Neural cell (in vitro differentiated cells): ENCODE measurements at regions not wholly inside any gene's neighbourhood (a gene's known extent, or its start where the extent isn't known, plus 50 kb on each side); places are given as distances from the start of the nearest gene placed in this dataset.

Experiments
- H2AFZ ChIP-seq: fragments of 200-600, 300-800 bp; sonication (generic), shearing (Covaris generic); 2 replicates; pipeline ENCODE4 v1.6.0; 2014; ENCODE audit warnings: low read depth, mild to moderate bottlenecking, antibody characterized with exemption, low read length, moderate library complexity
- H3F3A ChIP-seq: fragments of 200-600 bp; shearing (Covaris generic); 2 replicates; pipeline ENCODE4 v1.6.1; 2016; ENCODE audit warnings: mild to moderate bottlenecking, moderate library complexity, mixed read lengths, antibody characterized with exemption, low read length; ENCODE audit not compliant: insufficient read depth, poor library complexity, severe bottlenecking
- H3K27ac ChIP-seq: fragments of 200-600, 300-800 bp; sonication (generic), shearing (Covaris generic); 2 replicates; pipeline ENCODE4 v1.5.1; 2014; ENCODE audit warnings: mild to moderate bottlenecking, low read length, moderate library complexity
- H3K27me3 ChIP-seq: fragments of 300-800, 200-600 bp; sonication (generic), shearing (Covaris generic); 2 replicates; pipeline ENCODE4 v1.6.0; 2014; ENCODE audit warnings: mild to moderate bottlenecking, low read depth, low read length, moderate library complexity; ENCODE audit not compliant: insufficient read depth
- H3K36me3 ChIP-seq: fragments of 300-800, 200-600 bp; sonication (generic), shearing (Covaris generic); 2 replicates; pipeline ENCODE4 v1.5.1; 2014; ENCODE audit warnings: mild to moderate bottlenecking, antibody characterized with exemption, low read length, moderate library complexity; ENCODE audit not compliant: insufficient read depth
- H3K4me2 ChIP-seq: fragments of 300-800, 200-600 bp; sonication (generic), shearing (Covaris generic); 2 replicates; pipeline ENCODE4 v1.6.0; 2014; ENCODE audit warnings: mild to moderate bottlenecking, low read length
- H3K4me3 ChIP-seq: fragments of 300-800, 200-600 bp; sonication (generic), shearing (Covaris generic); 2 replicates; pipeline ENCODE4 v1.5.1; 2014; ENCODE audit warnings: mild to moderate bottlenecking, low read length, moderate library complexity
- H3K79me2 ChIP-seq: fragments of 200-600 bp; shearing (Covaris generic); replicated peaks from 2 replicates; pipeline ENCODE4 v1.6.0; 2014; ENCODE audit warnings: mild to moderate bottlenecking, low read length, moderate library complexity; ENCODE audit not compliant: insufficient read depth
- H3K9ac ChIP-seq: fragments of 300-800, 200-600 bp; sonication (generic), shearing (Covaris generic); 2 replicates; pipeline ENCODE4 v1.6.1; 2016; ENCODE audit warnings: mild to moderate bottlenecking, low read length, mixed read lengths
- H3K9me2 ChIP-seq: fragments of 200-600 bp; shearing (Covaris generic); 2 replicates; pipeline ENCODE4 v1.6.1; 2016; ENCODE audit warnings: mild to moderate bottlenecking, low read length, mixed read lengths; ENCODE audit not compliant: insufficient read depth
- H3K9me3 ChIP-seq: fragments of 200-600, 300-800 bp; sonication (generic), shearing (Covaris generic); 2 replicates; pipeline ENCODE4 v1.6.1; 2016; ENCODE audit warnings: mild to moderate bottlenecking, mixed run types, low read length, moderate library complexity, mixed read lengths
- H4K20me1 ChIP-seq: fragments of 200-600 bp; shearing (Covaris generic); 2 replicates; pipeline ENCODE4 v1.6.1; 2016; ENCODE audit warnings: mild to moderate bottlenecking, mixed run types; ENCODE audit not compliant: insufficient read depth
- EP300 ChIP-seq: fragments of 450-650 bp; conservative IDR thresholded peaks from 2 replicates; pipeline ENCODE4 v1.6.1; 2014; ENCODE audit warnings: antibody characterized with exemption, mild to moderate bottlenecking, moderate library complexity; ENCODE audit not compliant: poor library complexity, severe bottlenecking
- EZH2 ChIP-seq: fragments of 200-600, 300-800 bp; shearing (Covaris generic), sonication (generic); IDR thresholded peaks from 2 replicates; pipeline ENCODE4 v1.6.1; 2014; ENCODE audit warnings: antibody characterized with exemption, low read length, borderline replicate concordance, mild to moderate bottlenecking; ENCODE audit not compliant: insufficient read depth, poor library complexity, severe bottlenecking
- MXI1 ChIP-seq: fragments of 450-650 bp; conservative IDR thresholded peaks from 2 replicates; pipeline ENCODE4 v1.6.1; 2014; ENCODE audit warnings: antibody characterized with exemption, mild to moderate bottlenecking; ENCODE audit not compliant: poor library complexity, severe bottlenecking
- POLR2AphosphoS5 ChIP-seq: IDR thresholded peaks from 2 replicates; pipeline ENCODE4 v1.6.1; 2012
- RAD21 ChIP-seq: fragments of 450-650 bp; conservative IDR thresholded peaks from 2 replicates; pipeline ENCODE4 v1.6.1; 2014; ENCODE audit warnings: antibody characterized with exemption, mild to moderate bottlenecking, moderate library complexity
- SMC3 ChIP-seq: fragments of 450-650 bp; conservative IDR thresholded peaks from 2 replicates; pipeline ENCODE4 v1.6.1; 2014; ENCODE audit warnings: antibody characterized with exemption, mild to moderate bottlenecking, moderate library complexity; ENCODE audit not compliant: poor library complexity
- TAF1 ChIP-seq: IDR thresholded peaks from 2 replicates; pipeline ENCODE4 v1.6.1; 2012; ENCODE audit warnings: low read depth
- TF ChIP-seq, protein P1 (sequence below): IDR thresholded peaks from 2 replicates; pipeline ENCODE4 v1.6.1; 2012; ENCODE audit warnings: borderline replicate concordance
- TF ChIP-seq, protein P2 (sequence below): fragments of 450-650 bp; IDR thresholded peaks from 2 replicates; pipeline ENCODE4 v1.5.1; 2014; ENCODE audit warnings: antibody characterized with exemption, mild to moderate bottlenecking, moderate library complexity; ENCODE audit not compliant: poor library complexity, severe bottlenecking

- Histone ChIP-seq H3F3A (no peaks in the 10 kb centered on the region), H3K9ac (no peak overlapping the region), H3K9me3 (no peaks in the 10 kb centered on the region), H3K27me3 (no peaks in the 10 kb centered on the region), H2AFZ (no peak overlapping the region), H3K36me3 (no peaks in the 10 kb centered on the region), H4K20me1 (no peaks in the 10 kb centered on the region), H3K9me2 (no peaks in the 10 kb centered on the region), H3K4me2 (no peak overlapping the region), H3K79me2 (no peaks in the 10 kb centered on the region), H3K4me3 (no peak overlapping the region), H3K27ac (no peak overlapping the region)
- TF ChIP-seq SMC3 (no peak), POLR2AphosphoS5 (no peak), MXI1 (no peak), RAD21 (no peak), TAF1 (no peak)
Observed at GRCh38 chr1:82099170-82099569, 298.4 kb downstream of the ADGRL2 start.

GRCh38 chr1:82094136-82094535 is 293.4 kb downstream of the ADGRL2 start:
- Histone ChIP-seq H3K27ac (no peak overlapping the region), H2AFZ (no peak overlapping the region), H4K20me1 (no peaks in the 10 kb centered on the region), H3F3A (no peaks in the 10 kb centered on the region), H3K9me2 (no peaks in the 10 kb centered on the region), H3K9me3 (no peaks in the 10 kb centered on the region), H3K9ac (no peak overlapping the region), H3K79me2 (no peaks in the 10 kb centered on the region), H3K4me3 (no peak overlapping the region), H3K4me2 (no peak overlapping the region), H3K27me3 (no peaks in the 10 kb centered on the region), H3K36me3 (no peaks in the 10 kb centered on the region)
- TF ChIP-seq, protein P1, sequence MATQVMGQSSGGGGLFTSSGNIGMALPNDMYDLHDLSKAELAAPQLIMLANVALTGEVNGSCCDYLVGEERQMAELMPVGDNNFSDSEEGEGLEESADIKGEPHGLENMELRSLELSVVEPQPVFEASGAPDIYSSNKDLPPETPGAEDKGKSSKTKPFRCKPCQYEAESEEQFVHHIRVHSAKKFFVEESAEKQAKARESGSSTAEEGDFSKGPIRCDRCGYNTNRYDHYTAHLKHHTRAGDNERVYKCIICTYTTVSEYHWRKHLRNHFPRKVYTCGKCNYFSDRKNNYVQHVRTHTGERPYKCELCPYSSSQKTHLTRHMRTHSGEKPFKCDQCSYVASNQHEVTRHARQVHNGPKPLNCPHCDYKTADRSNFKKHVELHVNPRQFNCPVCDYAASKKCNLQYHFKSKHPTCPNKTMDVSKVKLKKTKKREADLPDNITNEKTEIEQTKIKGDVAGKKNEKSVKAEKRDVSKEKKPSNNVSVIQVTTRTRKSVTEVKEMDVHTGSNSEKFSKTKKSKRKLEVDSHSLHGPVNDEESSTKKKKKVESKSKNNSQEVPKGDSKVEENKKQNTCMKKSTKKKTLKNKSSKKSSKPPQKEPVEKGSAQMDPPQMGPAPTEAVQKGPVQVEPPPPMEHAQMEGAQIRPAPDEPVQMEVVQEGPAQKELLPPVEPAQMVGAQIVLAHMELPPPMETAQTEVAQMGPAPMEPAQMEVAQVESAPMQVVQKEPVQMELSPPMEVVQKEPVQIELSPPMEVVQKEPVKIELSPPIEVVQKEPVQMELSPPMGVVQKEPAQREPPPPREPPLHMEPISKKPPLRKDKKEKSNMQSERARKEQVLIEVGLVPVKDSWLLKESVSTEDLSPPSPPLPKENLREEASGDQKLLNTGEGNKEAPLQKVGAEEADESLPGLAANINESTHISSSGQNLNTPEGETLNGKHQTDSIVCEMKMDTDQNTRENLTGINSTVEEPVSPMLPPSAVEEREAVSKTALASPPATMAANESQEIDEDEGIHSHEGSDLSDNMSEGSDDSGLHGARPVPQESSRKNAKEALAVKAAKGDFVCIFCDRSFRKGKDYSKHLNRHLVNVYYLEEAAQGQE: no peak
- TF ChIP-seq, protein P2, sequence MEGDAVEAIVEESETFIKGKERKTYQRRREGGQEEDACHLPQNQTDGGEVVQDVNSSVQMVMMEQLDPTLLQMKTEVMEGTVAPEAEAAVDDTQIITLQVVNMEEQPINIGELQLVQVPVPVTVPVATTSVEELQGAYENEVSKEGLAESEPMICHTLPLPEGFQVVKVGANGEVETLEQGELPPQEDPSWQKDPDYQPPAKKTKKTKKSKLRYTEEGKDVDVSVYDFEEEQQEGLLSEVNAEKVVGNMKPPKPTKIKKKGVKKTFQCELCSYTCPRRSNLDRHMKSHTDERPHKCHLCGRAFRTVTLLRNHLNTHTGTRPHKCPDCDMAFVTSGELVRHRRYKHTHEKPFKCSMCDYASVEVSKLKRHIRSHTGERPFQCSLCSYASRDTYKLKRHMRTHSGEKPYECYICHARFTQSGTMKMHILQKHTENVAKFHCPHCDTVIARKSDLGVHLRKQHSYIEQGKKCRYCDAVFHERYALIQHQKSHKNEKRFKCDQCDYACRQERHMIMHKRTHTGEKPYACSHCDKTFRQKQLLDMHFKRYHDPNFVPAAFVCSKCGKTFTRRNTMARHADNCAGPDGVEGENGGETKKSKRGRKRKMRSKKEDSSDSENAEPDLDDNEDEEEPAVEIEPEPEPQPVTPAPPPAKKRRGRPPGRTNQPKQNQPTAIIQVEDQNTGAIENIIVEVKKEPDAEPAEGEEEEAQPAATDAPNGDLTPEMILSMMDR: no peak
- TF ChIP-seq RAD21: no peak
- TF ChIP-seq SMC3: no peak
- no peak for TF ChIP-seq MXI1
- TF ChIP-seq POLR2AphosphoS5: no peak
- no peak for TF ChIP-seq TAF1
- no peak for TF ChIP-seq EZH2
- TF ChIP-seq EP300: no peak

DNA sequence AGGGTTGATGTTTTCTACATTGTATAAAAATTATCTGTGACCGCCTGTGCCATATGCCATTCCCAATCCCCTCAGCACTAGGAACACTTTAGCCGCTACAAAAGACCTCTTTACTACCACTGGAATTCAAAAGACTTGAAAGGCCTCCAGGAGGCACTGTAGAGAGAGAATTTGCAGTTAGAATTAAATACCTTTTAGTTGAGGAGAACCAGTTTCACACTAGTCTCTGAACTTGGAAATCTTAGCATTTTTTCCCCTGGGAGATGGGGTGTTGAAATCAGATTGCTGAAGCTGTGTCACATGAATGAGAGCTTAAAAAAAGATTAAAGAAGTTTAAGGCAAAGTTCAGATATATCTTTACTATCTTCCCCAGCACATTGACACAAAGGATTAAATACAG is 291.0 kb downstream of the ADGRL2 start:
- Histone ChIP-seq H3K79me2 (no peaks in the 10 kb centered on the region), H3K9ac (no peak overlapping the region), H3K9me3 (no peaks in the 10 kb centered on the region), H4K20me1 (no peaks in the 10 kb centered on the region), H3K27me3 (no peaks in the 10 kb centered on the region), H2AFZ (no peak overlapping the region), H3K4me3 (no peak overlapping the region), H3F3A (no peaks in the 10 kb centered on the region), H3K9me2 (no peaks in the 10 kb centered on the region), H3K4me2 (no peak overlapping the region), H3K36me3 (no peaks in the 10 kb centered on the region), H3K27ac (no peak overlapping the region)
- TF ChIP-seq EZH2: no peak
- TF ChIP-seq, protein P1: no peak
- no peak for TF ChIP-seq RAD21
- TF ChIP-seq, protein P2: no peak
- no peak for TF ChIP-seq MXI1
- TF ChIP-seq SMC3: no peak
- TF ChIP-seq POLR2AphosphoS5: no peak
- TF ChIP-seq TAF1: no peak
- TF ChIP-seq EP300: no peak
